Gastroesophageal sphincter (tissue), 4 donors: ENCODE measurements at regions not wholly inside any gene's neighbourhood (a gene's known extent, or its start where the extent isn't known, plus 50 kb on each side); places are given as distances from the start of the nearest gene placed in this dataset.
A peak's percentile ranks its signal among the peaks of the same experiment; 100 is the strongest.

Experiments used
- ATAC-seq: fragments of 150-250 bp; one replicate; pipeline ENCODE4 v1.9.1; 2016; ENCODE audit warnings: mild to moderate bottlenecking, moderate library complexity
- H3K27ac ChIP-seq, 4 donors: fragments of 200-600 bp; sonication (generic) in 3 of 4; 1 replicate in 3 of 4; 2 replicates in 1 of 4; pipeline ENCODE4 v1.5.1; 2016 to 2019
- H3K27me3 ChIP-seq: fragments of 200-600 bp; sonication (generic); one replicate; pipeline ENCODE4 v1.5.1; 2019
- H3K36me3 ChIP-seq, 2 donors: fragments of 200-600 bp; sonication (generic); one replicate each; pipeline ENCODE4 v1.5.1; 2019; ENCODE audit warnings: control low read depth in 1 of 2
- H3K4me1 ChIP-seq, 3 donors: fragments of 200-600 bp; sonication (generic); 1 replicate in 2 of 3; 2 replicates in 1 of 3; pipeline ENCODE4 v1.5.1; 2016 to 2019; ENCODE audit warnings: control low read depth in 2 of 3
- H3K4me3 ChIP-seq, 2 donors: fragments of 200-600 bp; sonication (generic); one replicate each; pipeline ENCODE4 v1.5.1; 2019; ENCODE audit warnings: mild to moderate bottlenecking in 1 of 2, moderate library complexity in 1 of 2
- H3K9me3 ChIP-seq, 3 donors: fragments of 200-600 bp; sonication (generic); one replicate each; pipeline ENCODE4 v1.5.1; 2017 to 2019; ENCODE audit warnings: control low read depth in 2 of 3
- EP300 ChIP-seq: sonication (generic); formaldehyde crosslinking; IDR thresholded peaks from one replicate; pipeline ENCODE4 v1.6.1; 2017; ENCODE audit warnings: antibody characterized with exemption, mild to moderate bottlenecking
- POLR2A ChIP-seq, 2 donors: fragments of 450-650 bp; IDR thresholded peaks; one replicate each; pipeline ENCODE4 v1.6.1; 2017; ENCODE audit warnings: antibody characterized with exemption in 2 of 2, mild to moderate bottlenecking in 2 of 2, moderate library complexity in 1 of 2
- POLR2AphosphoS5 ChIP-seq: sonication (generic); formaldehyde crosslinking; IDR thresholded peaks from one replicate; pipeline ENCODE4 v1.6.1; 2017; ENCODE audit warnings: antibody characterized with exemption
- WGBS, 2 donors: methylation state at CpG; one replicate each; pipeline ENCODE4 v1.1.5; 2018; ENCODE audit warnings: low coverage in 1 of 2; 5-methylcytosine and 5-hydroxymethylcytosine counted together
- TF ChIP-seq, protein P1 (sequence below), 4 experiments: fragments of 200-600 bp in 2 of 4; fragments of 450-650 bp in 2 of 4; sonication (generic) in 1 of 4; IDR thresholded peaks; one replicate each; pipeline ENCODE4 v1.5.1; 2017 to 2019; ENCODE audit warnings: antibody characterized with exemption in 4 of 4, mild to moderate bottlenecking in 2 of 4, moderate library complexity in 2 of 4

DNA sequence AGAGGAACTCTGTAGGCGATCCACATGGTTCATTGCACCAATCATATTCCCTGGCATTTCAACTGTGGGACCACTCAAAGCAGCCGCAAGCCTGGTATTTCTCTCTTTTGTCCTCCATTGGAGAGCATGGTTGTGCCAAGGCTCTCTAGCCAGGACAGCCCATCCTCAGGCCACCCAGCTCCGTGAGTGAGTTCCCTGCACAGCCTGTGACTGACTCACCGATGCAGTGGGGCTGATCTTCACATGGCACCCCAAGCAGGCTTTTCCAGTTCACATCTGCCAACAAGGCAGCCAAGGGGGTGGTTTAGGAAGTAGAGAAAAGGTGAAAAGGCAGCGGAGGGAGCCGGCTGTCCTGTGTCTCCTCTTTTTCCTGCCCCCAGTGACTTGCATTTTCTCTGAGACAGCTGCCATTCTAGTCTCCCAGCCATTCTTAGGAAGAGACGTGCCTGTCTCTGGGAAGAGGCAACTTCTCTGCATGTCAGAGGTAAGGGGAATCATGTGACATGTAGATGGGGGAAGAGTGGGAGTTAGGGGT is 69.2 kb downstream of the MID1IP1 start:
- TF ChIP-seq, protein P1, sequence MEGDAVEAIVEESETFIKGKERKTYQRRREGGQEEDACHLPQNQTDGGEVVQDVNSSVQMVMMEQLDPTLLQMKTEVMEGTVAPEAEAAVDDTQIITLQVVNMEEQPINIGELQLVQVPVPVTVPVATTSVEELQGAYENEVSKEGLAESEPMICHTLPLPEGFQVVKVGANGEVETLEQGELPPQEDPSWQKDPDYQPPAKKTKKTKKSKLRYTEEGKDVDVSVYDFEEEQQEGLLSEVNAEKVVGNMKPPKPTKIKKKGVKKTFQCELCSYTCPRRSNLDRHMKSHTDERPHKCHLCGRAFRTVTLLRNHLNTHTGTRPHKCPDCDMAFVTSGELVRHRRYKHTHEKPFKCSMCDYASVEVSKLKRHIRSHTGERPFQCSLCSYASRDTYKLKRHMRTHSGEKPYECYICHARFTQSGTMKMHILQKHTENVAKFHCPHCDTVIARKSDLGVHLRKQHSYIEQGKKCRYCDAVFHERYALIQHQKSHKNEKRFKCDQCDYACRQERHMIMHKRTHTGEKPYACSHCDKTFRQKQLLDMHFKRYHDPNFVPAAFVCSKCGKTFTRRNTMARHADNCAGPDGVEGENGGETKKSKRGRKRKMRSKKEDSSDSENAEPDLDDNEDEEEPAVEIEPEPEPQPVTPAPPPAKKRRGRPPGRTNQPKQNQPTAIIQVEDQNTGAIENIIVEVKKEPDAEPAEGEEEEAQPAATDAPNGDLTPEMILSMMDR (IDR thresholded peaks at IDR 0.05): no peak
- no peak for TF ChIP-seq POLR2AphosphoS5
- TF ChIP-seq POLR2A (IDR thresholded peaks at IDR 0.05): no peak
- no peak for TF ChIP-seq EP300
- no peaks in the 10 kb centered on the region for H3K9me3 ChIP-seq
- H3K27me3 ChIP-seq: no peaks in the 10 kb centered on the region
- H3K36me3 ChIP-seq: no peaks in the 10 kb centered on the region
- no peak overlapping the region for H3K4me3 ChIP-seq
- H3K27ac ChIP-seq: no peak overlapping the region
- no peak for ATAC-seq
- no peaks in the 10 kb centered on the region for H3K4me1 ChIP-seq
- 68% methylated on average over 3 of the region's 7 CpGs; no CpG with 5 or more reads in 1 of the 2 donors for WGBS, 2 donors

DNA sequence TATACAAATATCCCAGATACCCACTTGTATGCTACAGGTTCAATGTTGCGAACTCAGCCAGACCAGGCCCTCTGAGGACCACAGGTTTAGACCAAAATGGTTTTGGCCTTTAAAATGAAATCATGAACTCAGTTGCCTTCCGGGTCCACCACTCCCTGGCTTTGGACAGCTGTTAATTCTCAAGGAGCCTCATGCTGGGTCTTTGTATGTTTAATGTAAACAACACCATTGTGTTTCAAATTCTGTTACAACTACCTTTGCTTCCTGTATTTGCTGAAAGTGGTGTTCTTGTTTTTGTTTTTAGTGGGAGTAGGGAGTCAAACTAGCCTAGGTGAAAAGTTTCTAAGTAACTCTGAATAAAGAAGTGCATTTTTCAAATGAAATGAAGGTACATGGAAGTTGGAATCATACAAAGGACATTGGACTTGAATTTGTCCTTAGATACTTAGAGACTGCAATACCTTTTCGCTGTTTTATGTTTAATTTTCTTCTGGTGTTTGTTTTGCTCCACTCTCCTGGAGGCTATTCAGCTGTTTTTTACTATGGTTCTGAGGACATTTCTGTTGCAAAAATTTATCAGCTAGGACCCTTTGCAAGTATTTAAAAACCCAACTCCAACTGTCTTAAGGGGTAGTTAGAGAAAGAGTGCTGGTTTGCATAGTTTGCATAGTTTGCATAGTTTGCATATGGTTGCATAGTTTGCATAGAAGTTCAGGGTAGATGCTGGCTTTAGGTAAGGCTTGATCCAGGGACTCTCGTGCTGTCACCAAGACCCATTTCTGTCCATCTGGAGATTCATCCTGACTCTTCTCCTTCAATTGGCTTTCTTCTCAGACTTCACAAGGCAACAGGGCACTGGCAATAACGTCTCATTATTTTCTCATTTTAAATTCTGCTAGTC is 70.1 kb downstream of the MID1IP1 start:
- WGBS, 2 donors: 71 to 80% methylated on average over 1 to 5 of the region's 5 CpGs
- H3K27me3 ChIP-seq: no peaks in the 10 kb centered on the region
- H3K36me3 ChIP-seq: no peaks in the 10 kb centered on the region
- no peak for ATAC-seq
- TF ChIP-seq, protein P1 (IDR thresholded peaks at IDR 0.05): no peak
- TF ChIP-seq POLR2A (IDR thresholded peaks at IDR 0.05) (no peak), EP300 (no peak), POLR2AphosphoS5 (no peak)
- no peak overlapping the region for H3K4me3 ChIP-seq
- no peak overlapping the region for H3K27ac ChIP-seq
- no peaks in the 10 kb centered on the region for H3K4me1 ChIP-seq
- no peaks in the 10 kb centered on the region for H3K9me3 ChIP-seq

DNA sequence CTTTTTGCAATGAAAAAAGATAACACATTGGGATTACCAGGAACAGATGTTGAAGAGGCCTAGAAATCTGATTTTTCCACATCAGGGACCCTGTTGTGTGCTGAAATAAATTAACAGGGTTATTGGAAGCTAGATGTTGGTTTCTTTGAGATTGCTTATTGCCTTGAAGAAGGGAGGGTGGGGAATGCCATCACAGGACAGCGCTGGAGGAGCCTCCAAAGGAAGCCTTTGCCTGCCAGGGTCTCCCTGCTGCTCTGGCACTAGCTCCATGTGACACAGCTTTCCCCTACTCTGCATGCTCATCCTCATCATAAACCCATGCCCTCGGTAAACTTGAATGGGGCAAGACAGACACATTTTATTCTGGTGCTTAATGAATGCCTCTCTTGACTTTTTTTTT is 76.1 kb downstream of the MID1IP1 start:
- Histone ChIP-seq H3K9me3 (no peaks in the 10 kb centered on the region), H3K4me1 (no peaks in the 10 kb centered on the region), H3K36me3 (no peaks in the 10 kb centered on the region), H3K4me3 (no peak overlapping the region), H3K27me3 (no peaks in the 10 kb centered on the region), H3K27ac (no peak overlapping the region)
- TF ChIP-seq POLR2A (IDR thresholded peaks at IDR 0.05): no peak
- TF ChIP-seq, protein P1 (IDR thresholded peaks at IDR 0.05): no peak
- TF ChIP-seq POLR2AphosphoS5: no peak
- no peak for TF ChIP-seq EP300
- ATAC-seq: no peak
- WGBS, 2 donors: 80% methylated on average over 1 of the region's 2 CpGs; no CpG with 5 or more reads in 1 of the 2 donors

DNA sequence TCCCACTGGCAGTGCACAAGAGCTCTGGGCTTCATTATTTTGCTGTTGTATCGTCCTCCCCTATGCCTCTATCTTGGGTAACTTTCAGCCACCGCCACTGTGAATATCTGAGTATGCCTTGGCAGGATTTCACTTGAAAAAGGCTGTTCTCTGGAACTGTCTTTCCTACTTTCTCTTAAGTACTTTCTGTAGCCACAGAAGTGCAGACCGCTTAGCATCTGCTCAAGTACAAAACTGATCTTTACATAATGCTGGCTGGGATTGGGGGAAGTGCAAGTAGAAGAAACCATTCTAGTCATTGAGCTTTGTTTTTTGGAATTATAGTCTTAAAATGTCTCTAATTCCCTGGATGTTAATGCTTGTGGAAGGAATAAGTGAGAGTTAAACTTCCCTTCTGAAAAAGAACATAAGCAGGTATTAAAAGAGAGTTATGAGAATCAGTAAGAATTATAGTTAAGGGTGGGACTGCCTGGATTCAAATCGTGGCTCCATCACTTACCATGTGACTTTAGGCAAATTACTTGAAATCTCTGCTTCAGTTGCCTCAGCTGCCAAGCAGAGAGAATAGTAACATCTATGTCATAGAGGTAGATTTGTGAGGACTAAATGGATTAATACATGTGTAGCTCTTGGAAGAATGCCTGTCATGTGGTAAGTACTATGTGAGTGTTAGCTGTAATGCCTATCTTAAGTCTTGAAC is 77.5 kb downstream of the MID1IP1 start:
- H3K27me3 ChIP-seq: no peaks in the 10 kb centered on the region
- 49 to 88% methylated on average over 1 to 3 of the region's 4 CpGs for WGBS, 2 donors
- ATAC-seq: no peak

DNA sequence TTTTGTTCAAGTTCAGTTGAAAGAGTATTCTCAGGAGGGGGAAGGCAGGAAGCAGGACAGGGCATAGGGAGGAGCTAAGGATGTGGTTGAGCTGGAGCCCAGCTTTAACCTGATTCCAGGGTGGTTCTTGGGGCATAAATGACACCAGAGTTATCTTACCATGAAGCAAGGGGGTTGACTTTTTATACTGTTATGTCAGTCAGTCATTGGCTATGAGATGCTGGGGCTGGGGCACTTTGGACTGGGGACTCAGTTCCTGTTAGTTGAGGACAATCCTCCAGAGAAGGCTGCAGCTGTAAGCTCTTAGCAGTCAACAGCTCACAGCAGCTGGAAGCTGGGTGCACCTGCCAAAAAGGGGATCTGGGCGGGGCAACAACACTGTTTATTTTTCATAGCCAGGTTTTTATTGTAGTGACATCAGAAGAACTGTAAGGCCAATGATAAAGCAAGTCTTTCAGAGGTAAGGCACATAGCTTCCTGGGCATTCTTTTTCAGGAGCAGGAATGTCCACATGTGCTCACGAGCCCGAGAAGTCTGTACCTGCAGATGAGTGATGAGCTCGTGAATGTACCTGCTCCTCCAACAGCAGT is 78.5 kb downstream of the MID1IP1 start:
- Histone ChIP-seq H3K9me3 (no peaks in the 10 kb centered on the region), H3K4me1 (no peaks in the 10 kb centered on the region), H3K27ac (no peak overlapping the region), H3K4me3 (no peak overlapping the region), H3K27me3 (no peaks in the 10 kb centered on the region), H3K36me3 (no peaks in the 10 kb centered on the region)
- no peak for TF ChIP-seq EP300
- TF ChIP-seq POLR2A (IDR thresholded peaks at IDR 0.05): no peak
- no peak for TF ChIP-seq POLR2AphosphoS5
- TF ChIP-seq, protein P1 (IDR thresholded peaks at IDR 0.05): no peak
- ATAC-seq: peak; percentile 48
- WGBS, 2 donors: 81% methylated on average over 3 of the region's 4 CpGs; no CpG with 5 or more reads in 1 of the 2 donors

More for the DNA sequence above, 77.5 kb downstream of the MID1IP1 start:
- Histone ChIP-seq H3K9me3 (no peaks in the 10 kb centered on the region), H3K4me1 (no peaks in the 10 kb centered on the region), H3K4me3 (no peak overlapping the region), H3K27ac (no peak overlapping the region), H3K36me3 (no peaks in the 10 kb centered on the region)
- no peak for TF ChIP-seq POLR2A (IDR thresholded peaks at IDR 0.05)
